ENCODE measurements at regions not wholly inside any gene's neighbourhood (a gene's known extent, or its start where the extent isn't known, plus 50 kb on each side); places are given as distances from the start of the nearest gene placed in this dataset.

DNA sequence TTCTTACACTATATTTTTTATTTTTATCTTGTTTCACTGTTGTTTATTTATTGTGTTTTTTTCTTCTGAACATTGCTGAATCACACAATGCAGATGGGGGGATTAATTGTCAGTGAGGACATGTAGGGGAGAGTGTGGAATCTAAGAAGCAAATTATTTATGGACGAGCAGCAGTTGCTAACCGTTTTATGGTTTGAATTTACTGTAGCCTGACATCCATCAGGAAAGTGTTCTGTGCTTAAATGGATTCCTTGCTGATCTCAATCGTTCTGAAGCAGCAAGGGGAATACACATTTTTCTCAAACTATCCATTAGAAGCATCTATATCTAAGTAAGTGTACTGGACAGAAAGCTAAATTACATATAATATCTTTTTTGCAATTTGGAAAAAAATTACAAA is 119.5 kb downstream of the CD8B2 start:
- no peaks in the 10 kb centered on the region for H3K36me3 Mint-ChIP-seq
- H3K9me3 Mint-ChIP-seq: no peaks in the 10 kb centered on the region
- DNase-seq: no peak
- CTCF ChIA-PET: no interaction called here
- peaks cover 12% of the 10 kb centered on the region for H3K27me3 Mint-ChIP-seq
- no peaks in the 10 kb centered on the region for H3K4me1 Mint-ChIP-seq
- H3K4me3 Mint-ChIP-seq: no peak overlapping the region
- no peak overlapping the region for H3K27ac Mint-ChIP-seq

DNA sequence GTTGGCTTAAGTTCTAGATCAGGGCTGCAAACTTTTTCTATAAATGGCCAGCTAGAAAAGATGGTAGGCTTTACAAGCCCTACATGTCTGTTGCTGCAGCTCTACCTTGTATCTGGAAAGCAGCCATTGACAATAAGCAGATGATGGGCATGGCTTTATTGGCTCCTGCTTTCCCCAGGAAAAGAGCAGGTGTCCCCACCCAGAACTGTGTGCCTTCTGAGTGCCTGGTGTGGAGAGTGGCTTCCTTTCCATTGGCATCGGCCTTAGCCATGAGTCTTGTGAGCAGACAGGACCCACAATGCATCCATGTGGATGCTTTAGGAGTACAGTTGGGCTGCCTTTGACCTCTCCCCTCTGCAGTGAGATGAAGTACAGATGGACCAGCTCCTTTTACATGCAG is 120.2 kb downstream of the CD8B2 start:
- H3K27ac Mint-ChIP-seq: no peak overlapping the region
- H3K4me1 Mint-ChIP-seq: no peaks in the 10 kb centered on the region
- no peak for DNase-seq
- no peaks in the 10 kb centered on the region for H3K36me3 Mint-ChIP-seq
- CTCF ChIA-PET: no interaction called here
- no peaks in the 10 kb centered on the region for H3K9me3 Mint-ChIP-seq
- peaks cover 7% of the 10 kb centered on the region for H3K27me3 Mint-ChIP-seq
- H3K4me3 Mint-ChIP-seq: no peak overlapping the region

DNA sequence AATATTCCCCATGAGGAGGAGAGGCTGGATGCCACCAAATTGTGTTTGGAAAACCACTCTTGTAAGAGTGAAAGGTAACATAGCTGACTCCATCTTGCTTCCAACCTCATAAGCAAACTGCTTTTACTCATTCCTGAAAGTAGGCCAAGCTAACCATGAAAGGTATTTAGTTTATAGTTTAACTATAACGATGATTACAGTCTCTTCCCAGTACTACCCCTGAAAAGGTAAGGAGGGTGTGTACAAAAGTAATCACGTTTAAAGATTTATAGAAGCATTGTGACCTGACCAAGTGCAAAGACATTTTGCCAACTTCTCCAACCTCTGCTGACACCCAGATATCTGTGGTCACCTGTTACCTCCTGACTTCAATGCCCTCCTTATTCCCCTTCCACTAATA is 122.6 kb downstream of the CD8B2 start:
- H3K9me3 Mint-ChIP-seq: no peaks in the 10 kb centered on the region
- H3K4me1 Mint-ChIP-seq: no peaks in the 10 kb centered on the region
- H3K36me3 Mint-ChIP-seq: no peaks in the 10 kb centered on the region
- no peak for DNase-seq
- H3K4me3 Mint-ChIP-seq: no peak overlapping the region
- H3K27me3 Mint-ChIP-seq: peaks cover 5% of the 10 kb centered on the region
- CTCF ChIA-PET: no interaction called here
- no peak overlapping the region for H3K27ac Mint-ChIP-seq

DNA sequence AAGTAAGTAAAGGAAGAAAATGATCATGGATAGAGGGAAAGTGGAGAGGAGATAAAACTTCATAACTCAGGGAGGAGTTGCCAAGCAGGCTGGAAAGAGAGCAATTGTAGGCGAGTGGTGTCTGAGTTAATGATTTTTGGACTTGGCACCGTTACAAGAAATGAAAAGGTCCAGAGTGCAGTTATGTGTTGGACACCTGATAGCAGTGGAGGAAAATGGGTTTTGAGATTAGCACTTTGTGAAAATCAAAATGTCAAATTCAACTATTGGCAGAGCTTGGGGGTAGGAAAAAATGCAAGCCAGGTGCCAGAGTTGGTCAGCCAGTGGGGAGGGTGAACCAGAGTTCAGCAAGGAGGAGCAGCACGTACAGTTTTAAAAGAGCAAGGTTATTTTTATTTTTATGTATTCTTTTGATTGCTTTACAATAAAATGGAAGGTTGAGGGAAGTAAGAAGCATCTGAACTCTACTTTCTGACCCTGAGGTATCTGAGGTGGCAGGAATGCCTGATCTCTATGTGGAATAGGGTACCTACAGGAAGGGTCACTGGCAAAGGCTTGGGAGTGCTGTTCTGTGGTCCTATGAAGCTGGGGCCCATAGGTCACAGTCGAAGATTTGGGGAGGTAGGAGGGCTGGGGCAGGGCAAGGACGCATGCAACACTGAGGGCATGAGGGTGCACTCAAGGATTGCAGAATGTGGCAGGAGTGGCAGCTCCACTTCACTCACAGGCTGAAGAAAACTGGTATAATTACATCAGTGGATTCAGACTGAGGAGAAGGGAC is 127.5 kb downstream of the CD8B2 start:
- Mint-ChIP-seq H3K4me1 (no peaks in the 10 kb centered on the region), H3K36me3 (no peaks in the 10 kb centered on the region), H3K9me3 (no peaks in the 10 kb centered on the region), H3K27me3 (peaks cover 3% of the 10 kb centered on the region), H3K27ac (no peak overlapping the region), H3K4me3 (no peak overlapping the region)
- no peak for DNase-seq
- CTCF ChIA-PET: no interaction called here

DNA sequence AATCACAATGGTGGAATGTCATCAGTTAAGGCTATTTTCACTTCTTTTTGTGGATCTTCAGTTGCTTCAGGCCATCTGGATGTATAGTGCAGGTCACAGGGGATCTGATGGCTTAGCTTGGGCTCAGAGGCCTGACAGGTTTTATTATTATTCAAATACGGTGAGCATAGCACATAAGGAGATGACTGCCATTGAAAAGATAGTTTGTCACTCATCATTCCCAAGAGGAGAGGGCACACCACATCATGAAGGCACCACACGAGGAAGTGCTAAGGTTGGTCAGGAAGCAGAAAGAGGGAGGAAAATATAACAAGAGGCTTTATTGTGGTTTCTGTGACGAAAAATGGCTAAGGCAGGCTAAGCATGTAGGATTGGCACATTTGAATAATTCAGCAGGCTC is 131.4 kb downstream of the CD8B2 start:
- no peaks in the 10 kb centered on the region for H3K27me3 Mint-ChIP-seq
- H3K36me3 Mint-ChIP-seq: no peaks in the 10 kb centered on the region
- H3K27ac Mint-ChIP-seq: no peak overlapping the region
- DNase-seq: no peak
- no peak overlapping the region for H3K4me3 Mint-ChIP-seq
- CTCF ChIA-PET: no interaction called here
- H3K4me1 Mint-ChIP-seq: no peaks in the 10 kb centered on the region
- no peaks in the 10 kb centered on the region for H3K9me3 Mint-ChIP-seq

DNA sequence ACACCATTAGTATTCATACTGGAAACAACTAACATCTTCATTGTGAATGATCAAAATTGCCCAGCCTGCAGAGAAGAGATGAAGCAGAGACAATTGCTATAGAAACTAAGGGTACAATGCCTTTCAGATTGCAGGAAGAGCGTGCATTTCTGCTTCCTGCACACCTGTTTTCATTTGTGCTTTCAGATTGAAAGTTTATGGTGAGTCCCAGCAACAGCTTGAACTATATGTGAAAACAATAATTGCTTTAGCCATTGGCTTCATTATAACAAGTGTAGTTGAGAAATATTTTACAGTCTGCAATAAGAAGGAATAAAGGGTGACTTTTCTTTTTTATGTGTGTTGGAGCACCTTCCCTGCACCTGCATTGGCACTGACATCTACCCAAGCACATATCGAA is 136.3 kb downstream of the CD8B2 start:
- Mint-ChIP-seq H3K27ac (no peak overlapping the region), H3K36me3 (no peaks in the 10 kb centered on the region), H3K4me1 (no peaks in the 10 kb centered on the region), H3K4me3 (no peak overlapping the region), H3K9me3 (peaks cover 5% of the 10 kb centered on the region), H3K27me3 (no peaks in the 10 kb centered on the region)
- no peak for DNase-seq
- CTCF ChIA-PET: no interaction called here

DNA sequence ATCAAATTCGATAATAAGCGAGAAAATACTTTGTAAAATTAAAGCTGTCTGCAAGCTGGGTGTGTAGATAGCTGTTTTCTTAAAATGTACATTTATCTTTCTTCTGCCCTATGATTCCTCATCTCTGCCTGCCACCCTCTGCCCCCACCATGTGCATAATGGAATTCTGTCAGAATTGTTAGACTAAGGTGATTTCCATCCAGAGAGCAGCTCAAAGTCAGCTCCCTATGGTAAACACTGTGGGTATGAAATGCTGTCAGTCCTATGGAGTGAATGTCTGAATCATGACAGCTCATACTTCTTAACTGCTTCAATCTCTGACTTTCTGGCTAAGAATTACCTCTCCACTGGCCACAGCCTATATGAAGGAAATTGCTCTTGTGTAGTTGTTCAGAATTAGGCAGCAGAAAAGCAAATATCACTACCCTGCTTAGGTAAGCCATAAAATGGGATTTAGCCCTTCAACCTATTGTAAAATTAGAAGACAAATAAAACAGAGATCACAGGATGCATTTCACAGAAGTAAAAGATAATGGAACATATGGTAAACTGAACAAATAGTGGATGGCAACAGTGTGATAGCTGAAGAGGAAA is 137.7 kb downstream of the CD8B2 start:
- Mint-ChIP-seq H3K9me3 (peaks cover 7% of the 10 kb centered on the region), H3K27me3 (no peaks in the 10 kb centered on the region), H3K4me3 (no peak overlapping the region), H3K4me1 (no peaks in the 10 kb centered on the region), H3K36me3 (no peaks in the 10 kb centered on the region), H3K27ac (no peak overlapping the region)
- no peak for DNase-seq
- CTCF ChIA-PET: no interaction called here

DNA sequence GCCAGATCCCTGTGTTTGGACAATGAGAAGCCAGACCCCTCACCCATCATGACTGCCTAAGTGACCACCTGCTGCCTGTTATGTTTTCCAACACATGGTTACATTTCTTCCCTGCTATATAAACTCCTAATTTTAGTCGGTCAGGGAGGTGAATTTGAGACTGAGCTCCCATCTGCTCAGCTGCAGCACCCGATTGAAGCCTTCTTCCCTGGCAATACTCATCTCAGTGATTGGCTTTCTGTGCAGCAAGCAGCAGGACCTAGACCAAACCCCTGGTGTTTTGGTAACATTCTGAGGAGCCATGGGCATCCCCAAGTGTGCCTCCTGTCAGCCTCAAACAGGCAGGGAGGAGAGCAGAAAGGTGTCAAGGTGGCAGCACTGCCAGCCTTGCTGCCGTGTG is 141.2 kb downstream of the CD8B2 start:
- no peak for DNase-seq
- no peaks in the 10 kb centered on the region for H3K4me1 Mint-ChIP-seq
- H3K27me3 Mint-ChIP-seq: no peaks in the 10 kb centered on the region
- H3K4me3 Mint-ChIP-seq: no peak overlapping the region
- H3K36me3 Mint-ChIP-seq: no peaks in the 10 kb centered on the region
- no peak overlapping the region for H3K27ac Mint-ChIP-seq
- CTCF ChIA-PET: no interaction called here
- peaks cover 7% of the 10 kb centered on the region for H3K9me3 Mint-ChIP-seq

DNA sequence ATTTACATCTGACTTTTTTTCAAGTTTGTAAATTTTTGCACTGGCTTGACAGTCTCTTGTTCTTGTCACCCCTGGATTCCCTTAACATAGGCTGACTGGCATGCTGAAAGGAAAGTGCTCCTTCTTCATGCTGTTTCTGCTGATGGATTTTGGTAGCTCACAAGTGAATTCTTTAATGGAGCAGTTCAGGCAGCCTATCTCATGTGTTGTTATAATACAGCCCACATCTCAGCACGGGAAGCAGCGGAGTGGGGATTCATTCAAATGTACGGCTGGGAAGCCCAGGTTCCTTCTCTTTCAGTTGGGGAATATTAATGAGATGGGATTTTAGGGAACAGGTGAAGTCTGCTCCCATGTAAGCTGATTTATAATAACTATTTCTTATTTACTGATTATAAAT is 142.8 kb downstream of the CD8B2 start:
- CTCF ChIA-PET: no interaction called here
- Mint-ChIP-seq H3K27me3 (no peaks in the 10 kb centered on the region), H3K4me1 (no peaks in the 10 kb centered on the region), H3K4me3 (no peak overlapping the region), H3K36me3 (no peaks in the 10 kb centered on the region), H3K27ac (no peak overlapping the region), H3K9me3 (peaks cover 7% of the 10 kb centered on the region)
- DNase-seq: no peak

DNA sequence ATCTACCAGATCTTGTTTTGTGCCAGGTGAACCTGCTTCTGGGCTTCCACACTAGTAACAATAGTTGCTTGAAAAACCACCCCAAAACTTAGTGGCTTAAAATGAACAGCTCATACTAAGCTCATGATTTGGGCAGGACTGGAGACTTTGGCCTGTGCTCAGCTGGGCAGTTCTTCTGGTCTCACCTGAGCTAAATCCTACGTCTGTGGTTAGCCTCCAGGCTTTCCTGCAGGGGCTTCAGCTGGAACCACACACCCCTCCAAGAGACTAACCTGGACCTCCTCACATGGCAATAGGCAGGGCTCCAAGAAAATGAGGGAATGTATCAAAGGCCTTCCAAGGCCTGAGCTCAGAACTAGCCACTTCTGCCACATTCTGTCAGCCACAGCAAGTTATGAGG is 144.1 kb downstream of the CD8B2 start:
- Mint-ChIP-seq H3K4me3 (no peak overlapping the region), H3K36me3 (no peaks in the 10 kb centered on the region), H3K4me1 (no peaks in the 10 kb centered on the region), H3K9me3 (peaks cover 7% of the 10 kb centered on the region), H3K27me3 (no peaks in the 10 kb centered on the region), H3K27ac (no peak overlapping the region)
- CTCF ChIA-PET: no interaction called here
- DNase-seq: no peak

DNA sequence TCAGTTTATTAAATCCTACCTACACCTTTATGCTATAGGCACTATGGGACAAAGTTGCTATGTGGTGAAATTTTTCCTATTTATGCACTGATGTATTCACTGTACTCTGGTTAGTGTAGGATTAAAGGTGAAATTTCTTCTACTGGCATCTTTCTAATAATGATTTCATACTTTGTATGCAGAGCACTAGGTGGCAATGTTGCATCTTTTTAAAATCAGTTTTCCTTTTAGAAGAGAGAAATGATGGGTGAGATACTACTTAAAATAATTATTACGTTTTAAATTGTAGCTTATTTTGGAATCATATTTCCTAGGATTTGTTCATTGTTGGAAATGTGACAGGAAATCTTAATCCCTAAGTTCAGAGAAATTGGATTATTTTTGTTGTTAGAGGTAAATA is 150.9 kb downstream of the CD8B2 start:
- no peaks in the 10 kb centered on the region for H3K4me1 Mint-ChIP-seq
- H3K9me3 Mint-ChIP-seq: no peaks in the 10 kb centered on the region
- no peak overlapping the region for H3K4me3 Mint-ChIP-seq
- H3K36me3 Mint-ChIP-seq: no peaks in the 10 kb centered on the region
- CTCF ChIA-PET: no interaction called here
- no peaks in the 10 kb centered on the region for H3K27me3 Mint-ChIP-seq
- no peak for DNase-seq
- H3K27ac Mint-ChIP-seq: no peak overlapping the region

DNA sequence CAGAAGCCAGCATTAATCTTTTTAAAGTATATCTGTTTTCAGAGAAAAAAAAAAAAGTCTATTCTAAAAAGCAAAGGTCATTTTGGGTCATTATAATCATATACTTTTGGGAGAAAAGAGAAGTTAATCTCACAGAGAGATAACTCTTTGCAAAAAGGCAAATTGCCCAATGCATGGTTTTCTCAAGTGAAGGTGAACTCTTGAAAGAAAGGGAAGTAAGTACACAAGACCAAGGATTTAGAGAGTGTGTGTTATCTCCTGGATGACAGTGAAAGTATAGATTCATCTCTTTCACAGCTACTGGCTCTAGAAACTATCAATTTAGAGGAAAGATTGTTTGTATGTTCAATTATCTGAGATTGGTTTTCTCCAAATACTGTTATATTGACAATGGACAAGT is 151.4 kb downstream of the CD8B2 start:
- H3K4me3 Mint-ChIP-seq: no peak overlapping the region
- CTCF ChIA-PET: no interaction called here
- no peaks in the 10 kb centered on the region for H3K27me3 Mint-ChIP-seq
- H3K36me3 Mint-ChIP-seq: no peaks in the 10 kb centered on the region
- no peaks in the 10 kb centered on the region for H3K4me1 Mint-ChIP-seq
- H3K27ac Mint-ChIP-seq: no peak overlapping the region
- no peaks in the 10 kb centered on the region for H3K9me3 Mint-ChIP-seq
- no peak for DNase-seq

DNA sequence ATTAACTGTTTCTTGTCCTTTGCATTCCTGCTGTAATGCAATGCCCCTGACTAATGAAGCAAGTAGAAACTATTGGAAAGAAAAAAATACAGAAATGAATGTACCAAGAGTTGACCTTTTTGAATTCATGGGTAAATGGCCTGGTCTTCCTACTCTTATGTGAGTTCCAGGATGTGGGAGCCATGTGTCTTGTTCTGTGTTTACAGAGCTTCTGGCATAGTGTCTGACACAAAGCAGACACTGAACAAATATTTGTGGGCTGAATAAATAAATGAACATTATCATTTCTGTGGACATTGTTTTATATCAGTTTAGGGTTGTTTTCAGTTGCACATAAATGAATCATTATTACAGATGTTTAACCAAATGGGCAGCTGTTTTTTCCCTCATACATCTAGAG is 155.5 kb downstream of the CD8B2 start:
- H3K27ac Mint-ChIP-seq: no peak overlapping the region
- CTCF ChIA-PET: interaction anchor here (0.6 kb wide), 1 partner anchor 60 kb away, joined by 3 read pairs; no protein-coding TSS in a partner anchor
- no peaks in the 10 kb centered on the region for H3K9me3 Mint-ChIP-seq
- H3K4me3 Mint-ChIP-seq: no peak overlapping the region
- no peak for DNase-seq
- H3K4me1 Mint-ChIP-seq: no peaks in the 10 kb centered on the region
- H3K27me3 Mint-ChIP-seq: no peaks in the 10 kb centered on the region
- H3K36me3 Mint-ChIP-seq: no peaks in the 10 kb centered on the region

DNA sequence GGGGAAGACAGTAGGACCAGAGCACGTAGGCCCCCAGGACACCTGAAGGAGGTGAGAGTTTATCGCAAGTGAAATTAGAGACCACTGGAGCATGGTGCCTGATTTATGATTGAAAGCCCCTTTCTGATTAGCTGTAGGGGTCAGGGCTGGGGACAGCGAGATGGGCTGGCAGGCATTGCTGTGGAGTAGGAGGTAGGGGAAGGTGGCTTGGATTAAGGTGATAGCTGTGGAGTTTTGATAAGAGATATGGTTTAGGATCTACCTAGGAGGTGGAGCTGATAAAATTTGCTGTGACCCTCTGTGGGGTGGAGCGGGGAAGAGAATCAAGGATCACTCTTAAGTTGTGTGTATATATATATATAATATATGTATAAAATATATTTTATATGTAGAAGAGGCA is 157.5 kb downstream of the CD8B2 start:
- no peaks in the 10 kb centered on the region for H3K9me3 Mint-ChIP-seq
- no peak for DNase-seq
- CTCF ChIA-PET: no interaction called here

DNA sequence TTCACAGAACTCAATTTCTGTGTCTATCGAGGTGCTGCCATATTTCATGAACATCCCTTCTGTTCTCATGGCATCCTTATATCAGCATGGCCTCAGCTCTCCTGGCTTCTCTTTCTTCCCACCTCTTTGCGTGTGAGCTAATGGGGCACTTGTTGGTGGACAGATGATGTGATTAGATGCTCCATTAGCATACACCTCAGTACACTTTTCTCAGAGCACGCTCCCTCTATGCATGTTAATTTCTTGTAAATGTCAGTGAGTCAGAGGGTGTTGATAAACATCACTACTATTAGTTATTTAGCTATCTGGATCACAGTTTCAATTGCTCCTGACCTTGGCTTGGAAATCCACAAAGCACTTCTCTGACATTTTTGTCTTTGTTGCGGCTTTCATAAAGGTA is 159.4 kb downstream of the CD8B2 start:
- no peak overlapping the region for H3K27ac Mint-ChIP-seq
- no peak overlapping the region for H3K4me3 Mint-ChIP-seq
- H3K4me1 Mint-ChIP-seq: no peaks in the 10 kb centered on the region
- H3K9me3 Mint-ChIP-seq: no peaks in the 10 kb centered on the region
- no peaks in the 10 kb centered on the region for H3K36me3 Mint-ChIP-seq
- no peak for DNase-seq
- no peaks in the 10 kb centered on the region for H3K27me3 Mint-ChIP-seq
- CTCF ChIA-PET: no interaction called here

More for the DNA sequence above, 157.5 kb downstream of the CD8B2 start:
- H3K27me3 Mint-ChIP-seq: no peaks in the 10 kb centered on the region
- H3K36me3 Mint-ChIP-seq: no peaks in the 10 kb centered on the region
- no peak overlapping the region for H3K27ac Mint-ChIP-seq
- no peak overlapping the region for H3K4me3 Mint-ChIP-seq
- H3K4me1 Mint-ChIP-seq: no peaks in the 10 kb centered on the region

All from activated naive CD4-positive, alpha-beta T cell treated with anti-CD3 and anti-CD28 coated beads, Interleukin-2, amount 10 ng/mL, durations not matched to agents 7 days and 5 days (primary cell).